Midbrain (tissue), 1 donor: ENCODE measurements at regions not wholly inside any gene's neighbourhood (a gene's known extent, or its start where the extent isn't known, plus 50 kb on each side); places are given as distances from the start of the nearest gene placed in this dataset.

ENCODE experiments used
- DNase-seq: peaks from one replicate; lab custom pipeline; 2025; lab: John Stamatoyannopoulos, UW

GRCh38 chr7:115083935-115084334 lies 162.0 kb downstream of the MDFIC start:
- DNase-seq = no peak

GRCh38 chr7:115081772-115082171 lies 159.9 kb downstream of the MDFIC start:
- DNase-seq = no peak

- no peak for DNase-seq
Measured at GRCh38 chr7:115078851-115079250, 157.0 kb downstream of the MDFIC start.

- no peak for DNase-seq
Measured at GRCh38 chr7:115078386-115078785, 156.5 kb downstream of the MDFIC start.

- DNase-seq = no peak
Measured at GRCh38 chr7:115070311-115070710, 148.4 kb downstream of the MDFIC start.
